ENCODE measurements at regions not wholly inside any gene's neighbourhood (a gene's known extent, or its start where the extent isn't known, plus 50 kb on each side); places are given as distances from the start of the nearest gene placed in this dataset.

GRCh38 chr6:90413396-90413795, 116.8 kb upstream of the BACH2 start:
- no peak for TF ChIP-seq CTCF (IDR thresholded peaks at IDR 0.05; ENCODE audit: extremely low read depth, missing control alignments)
- no peak for DNase-seq (ENCODE audit: low spot score)

GRCh38 chr6:90412538-90413369, 116.1 kb upstream of the BACH2 start:
- TF ChIP-seq CTCF (IDR thresholded peaks at IDR 0.05; ENCODE audit: extremely low read depth, missing control alignments): no peak
- DNase-seq (ENCODE audit: low spot score): no peak

DNA sequence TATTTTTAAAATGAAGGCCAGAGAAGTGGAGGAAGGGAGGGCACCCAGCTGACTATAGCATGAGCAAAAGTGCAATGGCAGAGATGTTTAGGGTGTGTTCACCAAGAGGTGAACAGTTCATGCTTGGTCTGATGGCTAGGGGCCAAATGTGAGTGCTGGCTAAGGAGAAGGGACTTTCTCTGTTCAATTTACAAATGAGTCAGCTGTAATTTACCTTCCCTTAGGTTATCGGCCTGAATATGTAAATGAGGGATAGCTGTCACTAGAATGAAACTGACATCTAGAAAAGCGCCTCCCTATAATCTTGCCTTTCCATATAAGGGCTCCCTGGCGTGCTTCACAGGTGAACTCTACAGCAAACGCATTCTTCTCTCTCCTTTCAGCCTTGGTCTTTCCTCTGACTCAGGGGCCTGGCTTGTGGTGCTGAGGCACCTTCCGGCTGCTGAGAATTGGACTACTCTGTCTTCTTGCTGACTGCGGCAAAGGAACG, 114.7 kb upstream of the BACH2 start:
- DNase-seq (ENCODE audit: low spot score): peak; percentile 74
- no peak for TF ChIP-seq CTCF (IDR thresholded peaks at IDR 0.05; ENCODE audit: extremely low read depth, missing control alignments)

DNA sequence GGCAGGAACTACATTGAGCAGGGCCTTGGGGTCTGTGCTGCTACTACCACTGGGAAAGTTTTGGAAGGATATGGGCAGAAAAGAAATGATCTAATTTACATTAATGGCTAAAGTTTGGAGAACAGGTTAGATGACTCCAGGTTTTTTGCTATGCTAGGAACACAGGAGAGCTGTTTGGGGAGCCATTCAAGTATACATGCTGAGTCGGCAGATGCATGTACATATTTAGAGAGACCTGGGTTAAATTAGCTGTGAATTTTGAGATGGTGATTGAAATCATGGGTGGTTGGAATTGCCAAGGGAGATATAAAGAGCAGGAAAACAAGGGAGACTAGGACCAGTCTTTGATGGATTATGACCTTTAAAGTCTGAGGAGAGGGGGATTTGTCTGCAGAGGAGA, 113.1 kb upstream of the BACH2 start:
- TF ChIP-seq CTCF (IDR thresholded peaks at IDR 0.05; ENCODE audit: extremely low read depth, missing control alignments): no peak

DNA sequence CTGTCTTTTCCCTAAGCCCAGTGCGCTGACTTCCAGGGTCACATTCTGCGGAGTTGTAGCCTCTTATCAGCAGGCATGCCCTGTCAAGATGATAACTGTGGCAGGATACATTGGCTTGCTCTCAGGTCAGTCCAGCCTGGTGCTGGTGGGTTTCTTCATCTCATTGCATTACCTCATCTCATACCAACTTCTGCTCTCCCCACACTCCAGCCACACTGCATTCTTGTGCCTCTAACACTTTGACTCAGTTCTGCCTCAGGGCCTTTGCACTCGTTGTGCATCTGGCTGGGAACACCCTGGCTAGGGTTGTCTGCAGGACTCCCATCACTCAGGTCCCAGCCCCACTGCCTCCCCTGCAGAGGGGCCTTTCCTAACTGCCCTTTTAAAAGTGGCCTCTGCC, 110.3 kb upstream of the BACH2 start:
- no peak for DNase-seq (ENCODE audit: low spot score)
- no peak for TF ChIP-seq CTCF (IDR thresholded peaks at IDR 0.05; ENCODE audit: extremely low read depth, missing control alignments)

More for the DNA sequence above, 113.1 kb upstream of the BACH2 start:
- no peak for DNase-seq (ENCODE audit: low spot score)

DNA sequence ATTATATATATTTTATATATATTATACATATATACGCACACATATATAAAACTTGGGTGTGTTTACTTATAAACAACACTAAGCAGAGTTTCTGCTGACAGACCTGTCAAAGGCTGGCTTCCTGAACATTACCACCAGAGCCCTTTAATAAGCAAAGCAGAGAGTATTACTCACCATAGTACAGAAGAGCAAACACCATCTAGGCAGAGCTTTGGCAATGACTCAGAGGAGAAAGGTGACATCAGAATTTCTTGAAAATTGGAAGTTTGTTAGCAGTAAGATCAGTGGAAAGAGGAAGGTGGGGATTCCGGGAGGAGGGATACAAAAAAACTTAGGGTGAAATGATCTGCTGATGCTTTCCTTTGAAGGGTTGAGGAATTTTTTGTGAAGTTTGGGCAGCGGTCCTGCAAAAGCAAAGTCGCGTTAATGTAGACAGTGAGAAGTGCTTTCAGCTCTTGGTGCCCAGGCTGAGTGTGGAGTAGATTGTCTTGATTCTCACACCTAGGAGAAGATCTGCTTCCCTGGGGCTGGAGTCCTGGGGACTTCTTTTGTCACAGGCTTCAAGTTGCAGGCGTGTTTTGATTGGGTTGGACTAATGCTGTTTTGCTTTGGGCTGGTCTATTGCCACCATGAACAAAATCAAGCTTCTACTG, 109.6 kb upstream of the BACH2 start:
- no peak for TF ChIP-seq CTCF (IDR thresholded peaks at IDR 0.05; ENCODE audit: extremely low read depth, missing control alignments)
- no peak for DNase-seq (ENCODE audit: low spot score)

Data from GM20000 (cell line).